Uterus (tissue), 2 donors: ENCODE measurements at regions not wholly inside any gene's neighbourhood (a gene's known extent, or its start where the extent isn't known, plus 50 kb on each side); places are given as distances from the start of the nearest gene placed in this dataset.

ENCODE experiments used
- POLR2A ChIP-seq, 2 donors: fragments of 450-650 bp; IDR thresholded peaks; one replicate each; pipeline ENCODE4 v1.6.1; 2016; ENCODE audit warnings: antibody characterized with exemption in 2 of 2, mild to moderate bottlenecking in 1 of 2, moderate library complexity in 1 of 2
- TF ChIP-seq, protein P1 (sequence below), 4 experiments: fragments of 200-600 bp in 2 of 4; fragments of 450-650 bp in 2 of 4; sonication (generic) in 2 of 4; IDR thresholded peaks; one replicate each; pipeline ENCODE4 v1.5.1; 2016 to 2019; ENCODE audit warnings: antibody characterized with exemption in 4 of 4, mild to moderate bottlenecking in 2 of 4, moderate library complexity in 1 of 4

DNA sequence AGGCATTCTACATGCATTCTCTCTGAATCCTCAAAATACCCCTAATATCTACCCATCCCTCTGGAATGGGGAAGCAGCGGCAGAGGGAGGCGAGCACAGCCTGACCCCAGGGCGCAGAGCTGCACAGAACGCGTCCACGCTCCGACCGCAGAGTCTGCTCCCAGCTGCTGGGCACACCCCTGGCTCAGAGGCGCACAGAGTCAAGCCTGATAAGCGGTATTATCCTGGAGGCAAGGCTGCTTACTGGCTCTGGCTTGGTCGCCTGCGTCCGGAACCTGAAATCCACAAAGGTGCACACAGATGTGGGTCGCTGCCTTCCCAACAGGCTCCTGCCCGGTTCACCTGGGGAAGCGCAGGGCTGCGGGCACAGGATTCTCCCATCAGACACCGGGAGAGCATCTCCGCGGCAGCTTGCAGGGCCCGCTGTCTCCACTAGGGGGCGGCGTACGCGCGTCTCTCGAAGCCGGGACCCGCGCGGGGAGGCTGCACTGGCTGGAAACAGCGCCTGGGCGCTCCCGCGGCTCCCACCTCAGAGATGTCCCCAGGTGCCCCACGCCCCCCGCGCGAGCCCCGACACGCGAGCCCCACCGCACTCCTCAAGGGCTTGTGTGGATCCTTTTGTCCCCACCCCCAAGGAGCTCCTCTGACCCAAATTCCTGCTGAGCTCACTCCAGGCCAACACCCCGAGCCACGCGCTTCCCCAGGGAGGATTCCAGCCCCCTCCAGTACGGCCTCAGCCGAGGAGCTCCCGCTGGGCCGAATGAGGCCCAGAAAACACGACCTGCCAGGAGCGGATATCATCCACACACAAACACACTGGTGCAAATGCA, 120.1 kb upstream of the FZD10 start:
- TF ChIP-seq POLR2A (IDR thresholded peaks at IDR 0.05) = no peak
- TF ChIP-seq, protein P1, sequence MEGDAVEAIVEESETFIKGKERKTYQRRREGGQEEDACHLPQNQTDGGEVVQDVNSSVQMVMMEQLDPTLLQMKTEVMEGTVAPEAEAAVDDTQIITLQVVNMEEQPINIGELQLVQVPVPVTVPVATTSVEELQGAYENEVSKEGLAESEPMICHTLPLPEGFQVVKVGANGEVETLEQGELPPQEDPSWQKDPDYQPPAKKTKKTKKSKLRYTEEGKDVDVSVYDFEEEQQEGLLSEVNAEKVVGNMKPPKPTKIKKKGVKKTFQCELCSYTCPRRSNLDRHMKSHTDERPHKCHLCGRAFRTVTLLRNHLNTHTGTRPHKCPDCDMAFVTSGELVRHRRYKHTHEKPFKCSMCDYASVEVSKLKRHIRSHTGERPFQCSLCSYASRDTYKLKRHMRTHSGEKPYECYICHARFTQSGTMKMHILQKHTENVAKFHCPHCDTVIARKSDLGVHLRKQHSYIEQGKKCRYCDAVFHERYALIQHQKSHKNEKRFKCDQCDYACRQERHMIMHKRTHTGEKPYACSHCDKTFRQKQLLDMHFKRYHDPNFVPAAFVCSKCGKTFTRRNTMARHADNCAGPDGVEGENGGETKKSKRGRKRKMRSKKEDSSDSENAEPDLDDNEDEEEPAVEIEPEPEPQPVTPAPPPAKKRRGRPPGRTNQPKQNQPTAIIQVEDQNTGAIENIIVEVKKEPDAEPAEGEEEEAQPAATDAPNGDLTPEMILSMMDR (IDR thresholded peaks at IDR 0.05) = peak; percentile 27 to 74 (median 62)
